Body of pancreas (tissue), 4 donors: ENCODE measurements at regions not wholly inside any gene's neighbourhood (a gene's known extent, or its start where the extent isn't known, plus 50 kb on each side); places are given as distances from the start of the nearest gene placed in this dataset.

Experiments used
- ATAC-seq: fragments of 150-250 bp; one replicate; pipeline ENCODE4 v1.9.1; 2016
- DNase-seq, 4 donors: peaks; one replicate each; pipeline ENCODE4 v3.0.0-alpha.2; 2019
- H3K27ac ChIP-seq, 4 donors: fragments of 200-600 bp; sonication (generic); 1 replicate in 3 of 4; 2 replicates in 1 of 4; pipeline versions ENCODE4 v1.5.1 to v1.6.1; 2016 to 2019; ENCODE audit warnings: mild to moderate bottlenecking in 1 of 4, mixed read lengths in 1 of 4, moderate library complexity in 1 of 4
- H3K27me3 ChIP-seq, 2 donors: fragments of 200-600 bp; sonication (generic); one replicate each; pipeline ENCODE4 v1.6.0; 2016; ENCODE audit warnings: mild to moderate bottlenecking in 1 of 2
- H3K36me3 ChIP-seq, 2 donors: fragments of 200-600 bp; sonication (generic); replicated peaks in 1 of 2; 2 replicates each; pipeline ENCODE4 v1.5.1; 2016; ENCODE audit warnings: low read depth in 2 of 2; ENCODE audit not compliant: insufficient read depth in 1 of 2
- H3K4me1 ChIP-seq: fragments of 200-600 bp; sonication (generic); one replicate; pipeline ENCODE4 v1.6.0; 2016
- H3K4me3 ChIP-seq, 2 donors: fragments of 200-600 bp; sonication (generic); 1 replicate in 1 of 2; 2 replicates in 1 of 2; pipeline ENCODE4 v1.5.1; 2016 to 2019
- H3K9me3 ChIP-seq, 3 donors: fragments of 200-600 bp; sonication (generic); 1 replicate in 2 of 3; 2 replicates in 1 of 3; pipeline ENCODE4 v1.5.1; 2016
- CTCF ChIP-seq, 7 experiments: fragments of 450-650 bp in 4 of 7; fragments of 200-600 bp in 3 of 7; sonication (generic) in 3 of 7; IDR thresholded peaks; one replicate each; pipeline ENCODE4 v1.5.1; 2016 to 2019; ENCODE audit warnings: antibody characterized with exemption in 7 of 7
- POLR2A ChIP-seq, 3 donors: fragments of 450-650 bp; IDR thresholded peaks; one replicate each; pipeline ENCODE4 v1.6.1; 2016; ENCODE audit warnings: antibody characterized with exemption in 3 of 3, mild to moderate bottlenecking in 2 of 3
- WGBS, 2 donors: methylation state at CpG; one replicate each; pipeline ENCODE4 v1.1.5; 2017; 5-methylcytosine and 5-hydroxymethylcytosine counted together
- intact Hi-C: fragments of 100-400 bp; cut with DNase I; formaldehyde crosslinking; loops from one replicate; pipeline ENCODE4 v1.15.1; 2023

DNA sequence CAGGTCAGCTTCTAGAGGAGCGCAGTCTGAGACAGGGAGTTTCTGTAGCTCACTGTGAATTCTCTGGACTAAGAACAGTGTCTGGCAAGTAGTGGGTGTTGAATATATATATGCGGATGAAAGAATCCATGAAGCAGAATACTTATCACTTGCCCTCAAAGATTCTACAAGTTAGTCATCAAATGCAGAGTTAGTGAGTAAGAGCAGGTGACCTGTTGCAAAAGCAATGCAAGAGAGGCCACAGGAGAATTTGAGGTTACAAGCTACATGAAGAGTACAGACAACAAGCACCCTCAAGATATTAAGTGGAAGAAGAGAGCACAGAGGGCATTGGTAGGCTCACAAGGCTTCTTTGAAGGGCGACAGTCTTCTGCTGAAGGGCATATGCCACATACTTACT, 103.4 kb upstream of the BTBD3 start:
- intact Hi-C loops: no loop called here

DNA sequence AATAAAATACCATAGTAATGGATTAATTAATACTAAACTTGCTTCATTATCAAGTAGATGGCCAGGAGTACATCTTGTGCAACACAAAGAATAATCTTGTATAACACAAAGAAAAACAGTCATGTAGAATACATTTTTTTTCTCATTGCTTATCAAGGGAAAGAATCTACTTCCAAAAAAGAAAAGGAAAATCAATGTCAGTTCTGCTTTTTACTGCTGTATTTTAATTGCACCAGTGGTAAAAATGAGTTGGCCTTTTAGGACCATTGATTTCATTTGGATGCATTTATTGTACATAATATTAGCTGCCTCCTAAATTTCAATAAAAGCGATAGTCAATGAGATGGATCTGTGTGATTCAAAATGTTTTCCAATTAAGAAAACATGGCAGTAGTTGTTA, 96.9 kb upstream of the BTBD3 start:
- H3K4me1 ChIP-seq: peaks cover 28% of the 10 kb centered on the region
- no peaks in the 10 kb centered on the region for H3K27me3 ChIP-seq
- no peaks in the 10 kb centered on the region for H3K9me3 ChIP-seq
- no peak for ATAC-seq
- H3K4me3 ChIP-seq: no peak overlapping the region
- intact Hi-C loops: no loop called here
- no peak for DNase-seq
- H3K27ac ChIP-seq: no peak overlapping the region
- no peaks in the 10 kb centered on the region for H3K36me3 ChIP-seq
- TF ChIP-seq POLR2A (IDR thresholded peaks at IDR 0.05): no peak
- no peak for TF ChIP-seq CTCF (IDR thresholded peaks at IDR 0.05)
- WGBS, 2 donors: 78 to 88% methylated on average over 1 of the region's 1 CpG

More for the DNA sequence above, 103.4 kb upstream of the BTBD3 start:
- Histone ChIP-seq H3K27ac (no peak overlapping the region), H3K27me3 (no peaks in the 10 kb centered on the region), H3K9me3 (no peaks in the 10 kb centered on the region), H3K36me3 (no peaks in the 10 kb centered on the region), H3K4me1 (no peaks in the 10 kb centered on the region), H3K4me3 (no peak overlapping the region)
- ATAC-seq (no peak), DNase-seq (no peak)
- 94 to 96% methylated on average over 3 of the region's 3 CpGs for WGBS, 2 donors
- TF ChIP-seq POLR2A (IDR thresholded peaks at IDR 0.05) (no peak), CTCF (IDR thresholded peaks at IDR 0.05) (no peak)

DNA sequence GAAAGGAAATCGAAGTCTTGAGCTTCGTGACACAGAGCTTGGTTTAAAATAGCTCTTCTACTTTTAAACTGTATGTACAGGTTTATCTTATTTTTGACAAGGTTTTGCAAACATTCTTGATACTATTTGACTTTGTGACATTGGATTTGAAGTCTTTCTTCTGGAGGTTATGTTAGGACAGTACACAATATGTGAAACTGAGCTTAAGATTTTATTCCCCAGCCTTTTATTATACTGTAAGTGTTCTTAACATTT, 95.2 kb upstream of the BTBD3 start:
- H3K9me3 ChIP-seq: no peaks in the 10 kb centered on the region
- H3K27me3 ChIP-seq: no peaks in the 10 kb centered on the region
- DNase-seq: no peak
- ATAC-seq: peak; percentile 45
- H3K27ac ChIP-seq: peak overlapping the region in 1 of 4 donors; percentile 24
- TF ChIP-seq POLR2A (IDR thresholded peaks at IDR 0.05) (no peak), CTCF (IDR thresholded peaks at IDR 0.05) (no peak)
- H3K36me3 ChIP-seq: no peaks in the 10 kb centered on the region
- intact Hi-C loops: no loop called here
- no peak overlapping the region for H3K4me3 ChIP-seq
- WGBS, 2 donors: 3 to 5% methylated on average over 2 of the region's 2 CpGs
- peaks cover 28% of the 10 kb centered on the region for H3K4me1 ChIP-seq

GRCh38 chr20:11826334-11826733, 91.4 kb upstream of the BTBD3 start:
- Histone ChIP-seq H3K36me3 (no peaks in the 10 kb centered on the region), H3K9me3 (no peaks in the 10 kb centered on the region), H3K27me3 (no peaks in the 10 kb centered on the region), H3K27ac (no peak overlapping the region), H3K4me3 (no peak overlapping the region), H3K4me1 (peaks cover 18% of the 10 kb centered on the region)
- intact Hi-C loops: no loop called here
- no peak for TF ChIP-seq POLR2A (IDR thresholded peaks at IDR 0.05)
- no peak for TF ChIP-seq CTCF (IDR thresholded peaks at IDR 0.05)
- no peak for ATAC-seq
- DNase-seq: no peak
- WGBS, 2 donors: 82 to 86% methylated on average over 4 of the region's 4 CpGs

GRCh38 chr20:11832397-11832796, 85.3 kb upstream of the BTBD3 start:
- no peaks in the 10 kb centered on the region for H3K27me3 ChIP-seq
- no peaks in the 10 kb centered on the region for H3K9me3 ChIP-seq
- DNase-seq (no peak), ATAC-seq (no peak)
- H3K4me3 ChIP-seq: no peak overlapping the region
- WGBS, 2 donors: 100% methylated on average over 1 of the region's 1 CpG
- no peaks in the 10 kb centered on the region for H3K36me3 ChIP-seq
- H3K4me1 ChIP-seq: no peaks in the 10 kb centered on the region
- no peak overlapping the region for H3K27ac ChIP-seq
- intact Hi-C loops: no loop called here
- no peak for TF ChIP-seq CTCF (IDR thresholded peaks at IDR 0.05)
- no peak for TF ChIP-seq POLR2A (IDR thresholded peaks at IDR 0.05)
